Fibroblast of lung (primary cell): ENCODE measurements at regions not wholly inside any gene's neighbourhood (a gene's known extent, or its start where the extent isn't known, plus 50 kb on each side); places are given as distances from the start of the nearest gene placed in this dataset.

ENCODE experiments used
- DNase-seq, 2 donors: peaks; one replicate each; pipeline versions ENCODE4 v3.0.0 to v3.0.0-alpha.2; 2010; ENCODE audit warnings: low read depth in 2 of 2
- H2AFZ ChIP-seq: 2 replicates; pipeline ENCODE4 v1.5.1; 2012; ENCODE audit warnings: low read length, control low read depth, inconsistent platforms
- H3K27ac ChIP-seq: 2 replicates; pipeline ENCODE4 v1.5.1; 2011; ENCODE audit warnings: low read length, control low read depth; ENCODE audit not compliant: insufficient read depth
- H3K27me3 ChIP-seq: 2 replicates; pipeline ENCODE4 v1.5.1; 2011; ENCODE audit warnings: mild to moderate bottlenecking, low read length; ENCODE audit not compliant: control insufficient read depth, insufficient read depth
- H3K36me3 ChIP-seq: 2 replicates; pipeline ENCODE4 v1.5.1; 2011; ENCODE audit warnings: low read length; ENCODE audit not compliant: control insufficient read depth, insufficient read depth
- H3K4me1 ChIP-seq: 2 replicates; pipeline ENCODE4 v1.5.1; 2011; ENCODE audit warnings: low read length; ENCODE audit not compliant: control insufficient read depth, insufficient read depth; ENCODE audit errors: extremely low read depth
- H3K4me2 ChIP-seq: 2 replicates; pipeline ENCODE4 v1.5.1; 2011; ENCODE audit warnings: low read length, control low read depth; ENCODE audit not compliant: insufficient read depth; ENCODE audit errors: extremely low read depth
- H3K4me3 ChIP-seq, 4 experiments: fragments of 200-600 bp in 1 of 4; sonication (generic) in 1 of 4; replicated peaks in 1 of 4; 2 replicates each; pipeline ENCODE4 v1.5.1; 2011 to 2016; ENCODE audit warnings: low read length in 4 of 4, low read depth in 3 of 4, mild to moderate bottlenecking in 3 of 4, control low read depth in 2 of 4, inconsistent platforms in 1 of 4, mixed read lengths in 1 of 4; ENCODE audit not compliant: insufficient read depth in 1 of 4; ENCODE audit errors: control extremely low read depth in 1 of 4
- H3K79me2 ChIP-seq: 2 replicates; pipeline ENCODE4 v1.5.1; 2012; ENCODE audit warnings: mild to moderate bottlenecking, low read length, inconsistent platforms; ENCODE audit not compliant: control insufficient read depth, insufficient read depth
- H3K9ac ChIP-seq: 2 replicates; pipeline ENCODE4 v1.5.1; 2011; ENCODE audit warnings: mild to moderate bottlenecking, low read length, control low read depth; ENCODE audit not compliant: insufficient read depth
- H3K9me3 ChIP-seq: 2 replicates; pipeline ENCODE4 v1.5.1; 2012; ENCODE audit warnings: low read depth, low read length; ENCODE audit not compliant: control insufficient read depth, insufficient read depth
- H4K20me1 ChIP-seq: 2 replicates; pipeline ENCODE4 v1.5.1; 2011; ENCODE audit warnings: low read length; ENCODE audit not compliant: control insufficient read depth, insufficient read depth; ENCODE audit errors: extremely low read depth
- EZH2 ChIP-seq: IDR thresholded peaks from 2 replicates; pipeline ENCODE4 v1.5.1; 2012; ENCODE audit warnings: low read length, control low read depth, mild to moderate bottlenecking; ENCODE audit errors: missing control alignments
- TF ChIP-seq, protein P1 (sequence below), 2 donors: IDR thresholded peaks in 1 of 2; conservative IDR thresholded peaks in 1 of 2; 1 replicate in 1 of 2; 2 replicates in 1 of 2; pipeline ENCODE4 v1.5.1; 2011 to 2012; ENCODE audit warnings: low read length in 2 of 2, control low read depth in 1 of 2, inconsistent platforms in 1 of 2, low read depth in 1 of 2, mild to moderate bottlenecking in 1 of 2

DNA sequence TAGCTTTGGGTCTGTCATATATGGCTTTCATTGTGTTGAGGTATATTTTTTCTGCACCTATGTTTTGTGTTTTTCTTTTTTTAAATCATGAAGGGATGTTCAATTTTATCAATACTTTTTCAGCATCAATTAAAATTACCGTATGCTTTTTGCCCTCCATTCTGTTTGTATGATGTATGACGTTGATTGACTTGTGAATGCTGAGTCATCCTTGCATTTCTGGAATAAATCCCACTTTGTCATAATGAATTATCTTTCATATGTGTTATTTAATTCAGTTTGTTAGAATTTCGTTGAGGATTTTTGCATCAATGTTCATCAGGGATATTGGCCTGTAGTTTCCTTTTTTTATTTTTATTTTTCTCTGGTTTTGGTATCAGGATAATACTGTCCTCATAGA, 790.9 kb downstream of the TMEM182 start:
- no peaks in the 10 kb centered on the region for H3K4me1 ChIP-seq
- H3K36me3 ChIP-seq, result no peaks in the 10 kb centered on the region
- H3K4me2 ChIP-seq, result no peak overlapping the region
- H3K9ac ChIP-seq, result no peak overlapping the region
- H3K9me3 ChIP-seq, result no peaks in the 10 kb centered on the region
- H4K20me1 ChIP-seq, result no peaks in the 10 kb centered on the region
- DNase-seq, result no peak
- H3K27ac ChIP-seq, result no peak overlapping the region
- H3K27me3 ChIP-seq, result no peaks in the 10 kb centered on the region
- no peak overlapping the region for H2AFZ ChIP-seq
- TF ChIP-seq, protein P1, sequence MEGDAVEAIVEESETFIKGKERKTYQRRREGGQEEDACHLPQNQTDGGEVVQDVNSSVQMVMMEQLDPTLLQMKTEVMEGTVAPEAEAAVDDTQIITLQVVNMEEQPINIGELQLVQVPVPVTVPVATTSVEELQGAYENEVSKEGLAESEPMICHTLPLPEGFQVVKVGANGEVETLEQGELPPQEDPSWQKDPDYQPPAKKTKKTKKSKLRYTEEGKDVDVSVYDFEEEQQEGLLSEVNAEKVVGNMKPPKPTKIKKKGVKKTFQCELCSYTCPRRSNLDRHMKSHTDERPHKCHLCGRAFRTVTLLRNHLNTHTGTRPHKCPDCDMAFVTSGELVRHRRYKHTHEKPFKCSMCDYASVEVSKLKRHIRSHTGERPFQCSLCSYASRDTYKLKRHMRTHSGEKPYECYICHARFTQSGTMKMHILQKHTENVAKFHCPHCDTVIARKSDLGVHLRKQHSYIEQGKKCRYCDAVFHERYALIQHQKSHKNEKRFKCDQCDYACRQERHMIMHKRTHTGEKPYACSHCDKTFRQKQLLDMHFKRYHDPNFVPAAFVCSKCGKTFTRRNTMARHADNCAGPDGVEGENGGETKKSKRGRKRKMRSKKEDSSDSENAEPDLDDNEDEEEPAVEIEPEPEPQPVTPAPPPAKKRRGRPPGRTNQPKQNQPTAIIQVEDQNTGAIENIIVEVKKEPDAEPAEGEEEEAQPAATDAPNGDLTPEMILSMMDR (conservative IDR thresholded peaks at IDR 0.05 in 1 of 2, IDR thresholded peaks at IDR 0.05 in 1 of 2; ENCODE audit: low read depth in 1 of 2, low read length in 2 of 2), result no peak
- no peak for TF ChIP-seq EZH2
- no peak overlapping the region for H3K4me3 ChIP-seq
- H3K79me2 ChIP-seq, result no peaks in the 10 kb centered on the region

DNA sequence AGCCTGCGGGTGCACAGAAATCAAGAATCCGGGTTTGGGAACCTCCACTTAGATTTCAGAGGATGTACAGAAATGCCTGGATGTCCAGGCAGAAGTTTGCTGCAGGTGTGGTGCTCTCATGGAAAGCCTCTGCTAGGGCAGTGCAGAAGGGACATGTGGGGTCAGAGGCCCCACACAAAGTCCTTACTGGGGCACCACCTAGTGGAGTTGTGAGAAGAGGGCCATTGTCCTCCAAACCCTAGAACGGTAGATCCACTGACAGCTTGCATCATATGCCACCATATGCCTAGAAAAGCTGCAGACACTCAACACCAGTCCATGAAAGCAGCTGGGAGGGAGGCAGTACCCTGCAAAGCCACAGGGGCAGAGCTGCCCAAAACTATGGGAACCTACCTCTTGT, 833.0 kb downstream of the TMEM182 start:
- Histone ChIP-seq H3K4me2 (no peak overlapping the region), H3K36me3 (no peaks in the 10 kb centered on the region), H3K4me1 (no peaks in the 10 kb centered on the region), H4K20me1 (no peaks in the 10 kb centered on the region), H3K27ac (no peak overlapping the region), H2AFZ (no peak overlapping the region), H3K4me3 (no peak overlapping the region), H3K27me3 (no peaks in the 10 kb centered on the region), H3K79me2 (no peaks in the 10 kb centered on the region), H3K9me3 (no peaks in the 10 kb centered on the region), H3K9ac (no peak overlapping the region)
- TF ChIP-seq EZH2, result no peak
- TF ChIP-seq, protein P1 (conservative IDR thresholded peaks at IDR 0.05 in 1 of 2, IDR thresholded peaks at IDR 0.05 in 1 of 2; ENCODE audit: low read depth in 1 of 2, low read length in 2 of 2), result no peak
- DNase-seq, result no peak

DNA sequence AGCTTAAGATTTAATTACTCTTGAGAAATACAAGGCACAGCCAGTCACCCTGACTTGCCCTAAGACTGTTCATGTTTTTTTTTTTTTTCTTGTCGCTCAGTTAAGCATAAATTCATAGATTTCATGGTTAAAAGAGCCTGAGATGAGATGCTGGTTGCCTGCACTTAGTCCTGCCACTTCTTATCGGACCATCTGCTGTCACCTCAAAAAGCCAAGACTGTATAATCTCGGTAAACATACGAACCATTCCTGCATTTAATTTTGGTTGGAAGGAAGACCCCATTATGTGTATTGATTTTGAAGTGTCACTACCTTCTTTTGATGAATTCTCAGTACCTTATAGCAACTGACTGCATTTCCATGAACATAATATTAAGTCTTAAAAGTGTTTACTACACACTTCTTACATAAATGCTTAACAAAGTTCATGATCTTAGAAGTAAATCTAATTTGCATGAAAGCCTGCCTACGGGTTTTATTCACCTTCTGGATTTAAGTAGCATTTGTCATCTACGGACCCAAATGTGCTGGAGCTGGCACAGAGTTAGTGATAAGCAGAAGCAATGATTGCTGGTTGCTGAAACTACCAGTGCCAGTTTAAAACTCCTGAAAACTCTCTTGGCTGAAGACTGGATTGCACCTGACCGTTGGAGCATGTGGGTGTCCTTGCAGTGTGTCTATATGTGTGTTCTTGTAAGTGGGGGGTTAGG, 843.4 kb downstream of the TMEM182 start:
- DNase-seq, result no peak
- no peak overlapping the region for H3K27ac ChIP-seq
- H3K4me1 ChIP-seq, result no peaks in the 10 kb centered on the region
- no peaks in the 10 kb centered on the region for H4K20me1 ChIP-seq
- H2AFZ ChIP-seq, result no peak overlapping the region
- no peaks in the 10 kb centered on the region for H3K27me3 ChIP-seq
- no peaks in the 10 kb centered on the region for H3K9me3 ChIP-seq
- TF ChIP-seq, protein P1 (conservative IDR thresholded peaks at IDR 0.05 in 1 of 2, IDR thresholded peaks at IDR 0.05 in 1 of 2; ENCODE audit: low read depth in 1 of 2, low read length in 2 of 2), result no peak
- TF ChIP-seq EZH2, result no peak
- no peak overlapping the region for H3K4me3 ChIP-seq
- H3K36me3 ChIP-seq, result no peaks in the 10 kb centered on the region
- no peaks in the 10 kb centered on the region for H3K79me2 ChIP-seq
- no peak overlapping the region for H3K9ac ChIP-seq
- H3K4me2 ChIP-seq, result no peak overlapping the region
